COR-L47 (cell line): ENCODE measurements at regions not wholly inside any gene's neighbourhood (a gene's known extent, or its start where the extent isn't known, plus 50 kb on each side); places are given as distances from the start of the nearest gene placed in this dataset.

ENCODE experiments used
- DNase-seq: peaks from one replicate; lab custom pipeline; 2025; lab: John Stamatoyannopoulos, UW

GRCh38 chr5:10876006-10876744 lies 115.1 kb upstream of the DAP start:
- DNase-seq: no peak

- DNase-seq: no peak
Measured at GRCh38 chr5:10875201-10875768, 114.3 kb upstream of the DAP start.

DNA sequence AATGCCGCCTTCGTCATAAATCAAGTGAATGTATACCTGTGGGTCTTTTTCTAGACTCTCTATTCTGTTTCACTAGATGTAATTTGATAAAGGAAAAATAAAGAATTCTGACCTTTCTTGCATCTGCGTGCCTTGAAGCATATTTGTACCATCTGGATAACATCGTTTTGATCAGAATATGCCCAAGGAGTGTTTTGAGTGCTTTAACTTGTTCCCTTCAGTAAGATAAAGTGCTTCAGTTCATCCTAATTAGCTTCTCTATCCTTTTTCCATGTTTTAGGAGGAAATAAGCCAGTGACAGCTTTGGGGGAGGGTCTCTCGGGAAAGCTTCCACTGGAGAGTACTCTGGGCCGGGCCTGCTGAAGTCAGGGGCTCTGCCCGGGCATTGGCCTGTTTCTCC lies 113.5 kb upstream of the DAP start:
- DNase-seq: no peak

- DNase-seq: no peak
Measured at GRCh38 chr5:10870791-10871190, 109.8 kb upstream of the DAP start.

- no peak for DNase-seq
Measured at GRCh38 chr5:10868956-10869355, 107.9 kb upstream of the DAP start.

- no peak for DNase-seq
Measured at GRCh38 chr5:10867389-10868303, 106.6 kb upstream of the DAP start.

DNA sequence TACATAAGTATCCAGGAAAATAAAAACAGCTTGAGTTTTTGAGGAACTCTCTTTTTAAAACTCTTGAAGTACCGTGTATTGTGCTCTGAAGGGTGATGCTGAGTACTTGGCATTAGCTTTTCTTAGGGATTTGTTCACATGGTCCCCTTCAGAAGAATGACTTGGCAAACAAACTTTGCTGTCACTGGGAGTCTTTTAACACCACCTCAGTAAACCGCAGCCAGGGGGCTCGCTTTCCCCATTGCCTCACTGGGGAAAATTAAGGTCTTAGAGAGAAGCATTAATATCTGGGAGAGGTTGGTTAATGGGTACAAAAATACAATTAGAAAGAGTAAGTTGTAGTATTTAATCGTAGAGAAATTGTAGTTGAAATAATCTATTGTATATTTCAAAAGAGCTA lies 105.9 kb upstream of the DAP start:
- DNase-seq: no peak

DNA sequence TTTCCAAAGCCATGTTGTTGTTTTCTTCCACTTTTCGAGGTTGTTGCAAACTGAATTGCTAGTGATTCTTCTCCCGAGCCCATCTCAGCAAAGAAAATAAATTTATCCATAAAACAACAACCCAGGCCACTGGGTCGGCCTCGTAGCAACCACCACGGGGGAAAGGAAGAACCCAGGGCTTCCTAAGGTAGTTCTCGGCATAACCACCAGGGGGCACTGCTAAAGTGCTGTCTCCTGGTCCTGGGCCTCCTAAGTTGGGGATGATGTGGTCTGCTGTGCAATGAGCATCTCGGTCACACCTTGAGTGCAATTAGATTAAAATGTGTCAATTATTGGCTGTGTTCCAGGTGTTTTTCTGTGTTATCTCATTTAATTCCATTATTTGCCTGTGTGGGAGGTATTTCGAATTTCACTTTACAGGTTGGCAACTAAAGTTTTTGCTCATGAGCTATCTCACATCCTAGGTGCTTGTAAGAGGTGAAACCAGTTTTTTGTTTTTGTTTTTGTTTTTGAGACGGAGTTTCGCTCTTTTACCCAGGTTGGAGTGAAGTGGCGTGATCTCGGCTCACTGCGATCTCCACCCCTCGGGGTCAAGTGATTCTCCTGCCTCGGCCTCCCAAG lies 102.8 kb upstream of the DAP start:
- DNase-seq: peak; percentile 40

- no peak for DNase-seq
Measured at GRCh38 chr5:10862085-10862484, 101.1 kb upstream of the DAP start.

DNA sequence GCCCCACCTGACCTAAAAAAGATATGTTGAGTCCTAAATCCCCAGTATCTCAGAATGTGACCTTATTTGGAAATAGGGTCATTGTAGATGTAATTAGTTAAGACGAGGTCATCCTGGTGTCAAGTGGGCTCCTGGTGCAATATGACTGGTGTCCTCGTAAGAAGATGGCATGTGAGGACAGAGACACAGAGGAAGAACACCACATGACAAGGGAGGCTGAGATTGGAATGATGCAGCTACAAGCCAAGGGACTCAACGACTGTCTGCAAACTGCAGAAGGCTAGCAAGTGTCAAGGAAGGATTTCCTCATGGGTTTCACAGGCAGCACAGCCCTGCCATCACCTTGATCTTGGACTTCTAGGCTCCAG lies 100.4 kb upstream of the DAP start:
- no peak for DNase-seq

GRCh38 chr5:10860645-10861422 lies 99.8 kb upstream of the DAP start:
- DNase-seq: no peak

GRCh38 chr5:10860196-10860543 lies 99.1 kb upstream of the DAP start:
- DNase-seq: no peak

DNA sequence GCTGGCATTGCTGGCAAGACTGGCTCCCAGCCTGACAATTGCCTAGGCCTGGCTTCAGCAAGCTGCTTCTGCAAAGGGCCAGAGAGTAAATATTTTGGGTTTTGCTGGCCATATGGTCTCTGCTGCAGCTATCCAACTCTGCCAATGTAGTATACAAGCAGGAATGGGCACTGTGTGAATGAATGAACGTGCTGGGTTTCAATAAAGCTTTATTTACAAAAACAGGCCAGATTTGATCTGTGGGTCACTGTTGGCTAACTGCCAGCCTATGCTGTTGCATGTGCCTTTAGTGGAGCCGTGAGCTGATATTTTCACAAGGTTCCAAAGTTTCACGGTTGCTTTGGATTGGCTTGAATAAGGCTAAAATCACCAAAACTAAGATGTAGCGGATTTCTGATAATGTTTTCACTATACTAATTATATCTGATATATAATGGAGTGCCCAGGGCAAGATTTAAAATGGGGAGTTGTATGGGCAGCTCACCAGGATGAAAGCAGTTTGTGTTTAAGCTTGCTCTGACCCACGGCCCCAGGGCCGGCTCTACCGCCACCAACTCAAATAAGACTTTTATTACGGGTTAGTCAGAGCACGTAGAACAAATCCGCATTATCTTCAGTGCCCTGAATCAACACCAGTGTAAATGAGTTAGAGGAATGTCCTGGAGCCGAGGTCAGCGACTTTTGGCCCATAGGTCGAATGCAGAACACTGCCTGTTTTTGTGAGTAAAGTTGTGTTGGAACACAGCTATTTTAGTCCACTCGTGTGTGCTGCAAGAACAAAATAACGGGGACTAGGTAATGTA lies 98.6 kb upstream of the DAP start:
- no peak for DNase-seq

DNA sequence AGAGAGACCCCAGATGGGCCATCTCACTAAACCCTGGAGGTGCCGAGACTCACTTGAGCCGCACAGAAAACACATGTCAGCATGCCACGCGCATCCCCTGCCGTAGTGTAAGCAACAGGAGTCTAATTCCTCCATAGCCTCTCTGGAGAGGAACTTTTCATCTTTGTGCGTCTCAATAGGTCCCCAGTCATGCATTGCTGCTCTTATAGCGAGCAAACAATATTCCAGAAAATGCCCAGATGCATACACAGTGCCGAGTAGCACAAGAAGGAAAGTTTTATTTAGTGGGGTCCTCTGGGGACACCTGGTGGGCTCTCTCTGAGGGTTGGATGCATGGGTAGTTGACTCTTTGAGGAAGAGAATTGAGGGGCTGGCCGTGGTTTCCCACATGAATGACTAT lies 97.9 kb upstream of the DAP start:
- no peak for DNase-seq

DNA sequence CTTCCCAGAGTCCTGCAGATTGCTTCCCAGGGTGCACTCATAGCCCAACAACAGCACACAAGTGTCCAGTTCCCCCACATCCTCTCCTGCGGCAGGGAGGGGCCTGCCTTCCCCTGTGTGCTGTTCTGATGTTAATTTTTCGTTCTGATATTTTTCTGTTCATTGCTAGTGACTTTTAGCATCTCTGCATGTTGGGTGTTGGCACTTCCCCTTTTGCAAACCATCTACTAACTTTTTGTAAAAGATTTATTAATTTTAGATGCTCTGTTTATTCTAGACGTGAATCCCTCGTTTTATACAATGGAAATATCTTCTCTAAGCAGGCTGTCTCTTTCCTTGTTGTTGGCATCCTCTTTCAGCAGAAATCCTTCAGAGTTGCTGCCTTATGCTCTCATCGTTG lies 97.3 kb upstream of the DAP start:
- no peak for DNase-seq

- no peak for DNase-seq
Measured at GRCh38 chr5:10857338-10857733, 96.3 kb upstream of the DAP start.

- no peak for DNase-seq
Measured at GRCh38 chr5:10856683-10857337, 95.8 kb upstream of the DAP start.

DNA sequence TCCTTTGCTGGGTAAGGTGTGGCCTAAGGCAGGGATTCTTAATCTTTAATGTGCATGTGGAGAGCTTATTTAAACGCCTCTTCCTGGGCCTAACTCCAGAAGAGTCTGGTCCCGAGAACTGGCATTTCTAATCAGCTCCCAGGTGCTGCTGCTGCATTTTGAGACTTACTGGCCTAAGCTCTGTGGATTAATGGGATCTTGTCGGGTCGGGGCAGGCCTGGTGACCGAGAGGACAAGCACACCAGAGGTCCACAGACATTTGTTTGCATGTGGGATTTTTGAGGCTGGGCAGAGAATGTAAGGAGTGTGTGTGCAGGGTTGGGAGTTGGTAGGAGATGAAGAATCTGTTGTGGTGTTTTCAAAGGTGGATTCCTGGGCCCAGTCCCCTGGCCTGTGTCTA lies 95.0 kb upstream of the DAP start:
- DNase-seq: no peak

GRCh38 chr5:10854506-10855277 lies 93.7 kb upstream of the DAP start:
- DNase-seq: no peak

DNA sequence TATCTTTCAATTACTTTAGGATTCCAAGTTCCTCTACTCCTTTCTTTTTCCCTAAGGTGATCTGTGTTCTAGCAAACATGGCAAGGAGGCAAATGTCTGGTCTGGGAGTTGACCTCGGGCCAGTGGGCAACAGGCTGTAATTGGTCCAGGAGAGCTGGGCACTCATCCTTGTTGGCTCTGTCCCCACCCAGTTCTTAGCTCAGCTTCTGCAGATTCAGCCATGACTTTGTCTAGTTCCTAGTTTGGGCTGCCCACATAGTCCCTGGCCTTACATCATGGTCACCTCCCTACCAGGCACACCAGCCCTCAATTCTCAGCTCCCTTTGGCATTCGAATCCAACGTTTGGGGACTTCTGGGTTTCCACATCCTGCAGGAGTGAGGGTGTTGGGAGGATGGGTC lies 92.1 kb upstream of the DAP start:
- no peak for DNase-seq
